PFSK-1 (cell line): ENCODE measurements at regions not wholly inside any gene's neighbourhood (a gene's known extent, or its start where the extent isn't known, plus 50 kb on each side); places are given as distances from the start of the nearest gene placed in this dataset.

Source experiments
- FOXP2 ChIP-seq: optimal IDR thresholded peaks from 2 replicates; pipeline ENCODE3; 2011; ENCODE audit warnings: borderline replicate concordance, control low read depth, inconsistent platforms; ENCODE audit not compliant: insufficient read depth; ENCODE audit errors: extremely low read length, extremely low read depth
- POLR2AphosphoS5 ChIP-seq: IDR thresholded peaks from 2 replicates; pipeline ENCODE4 v1.6.1; 2012; ENCODE audit warnings: low read depth, mild to moderate bottlenecking, control low read depth, low read length, moderate library complexity
- REST ChIP-seq, 2 experiments: IDR thresholded peaks; 2 replicates each; pipeline versions ENCODE4 v1.6.1 to v1.8.0; 2011 to 2012; ENCODE audit warnings: low read depth in 2 of 2, low read length in 2 of 2, control low read depth in 1 of 2, inconsistent platforms in 1 of 2, mild to moderate bottlenecking in 1 of 2, moderate library complexity in 1 of 2; ENCODE audit not compliant: insufficient read depth in 1 of 2
- SIN3A ChIP-seq: IDR thresholded peaks from 2 replicates; pipeline ENCODE4 v1.6.1; 2012; ENCODE audit warnings: mild to moderate bottlenecking, low read length, moderate library complexity, borderline replicate concordance; ENCODE audit not compliant: insufficient read depth
- TAF1 ChIP-seq: IDR thresholded peaks from 2 replicates; pipeline ENCODE4 v1.6.1; 2012; ENCODE audit warnings: low read length, control low read depth, borderline replicate concordance; ENCODE audit not compliant: insufficient read depth

GRCh38 chr22:49107961-49108530, 719.6 kb downstream of the BRD1 start:
- TF ChIP-seq SIN3A (no peak), REST (IDR thresholded peaks at IDR 0.05; ENCODE audit: insufficient read depth in 1 of 2, low read depth in 2 of 2, low read length in 2 of 2) (no peak), POLR2AphosphoS5 (no peak), TAF1 (no peak), FOXP2 (no peak)

- TF ChIP-seq TAF1 (no peak), POLR2AphosphoS5 (no peak), REST (IDR thresholded peaks at IDR 0.05; ENCODE audit: insufficient read depth in 1 of 2, low read depth in 2 of 2, low read length in 2 of 2) (no peak), SIN3A (no peak), FOXP2 (no peak)
Measured at GRCh38 chr22:49107561-49107960, 720.1 kb downstream of the BRD1 start.

GRCh38 chr22:49106842-49107152, 720.9 kb downstream of the BRD1 start:
- no peak for TF ChIP-seq REST (IDR thresholded peaks at IDR 0.05; ENCODE audit: insufficient read depth in 1 of 2, low read depth in 2 of 2, low read length in 2 of 2)
- TF ChIP-seq TAF1: no peak
- no peak for TF ChIP-seq POLR2AphosphoS5
- TF ChIP-seq FOXP2: no peak
- TF ChIP-seq SIN3A: no peak

DNA sequence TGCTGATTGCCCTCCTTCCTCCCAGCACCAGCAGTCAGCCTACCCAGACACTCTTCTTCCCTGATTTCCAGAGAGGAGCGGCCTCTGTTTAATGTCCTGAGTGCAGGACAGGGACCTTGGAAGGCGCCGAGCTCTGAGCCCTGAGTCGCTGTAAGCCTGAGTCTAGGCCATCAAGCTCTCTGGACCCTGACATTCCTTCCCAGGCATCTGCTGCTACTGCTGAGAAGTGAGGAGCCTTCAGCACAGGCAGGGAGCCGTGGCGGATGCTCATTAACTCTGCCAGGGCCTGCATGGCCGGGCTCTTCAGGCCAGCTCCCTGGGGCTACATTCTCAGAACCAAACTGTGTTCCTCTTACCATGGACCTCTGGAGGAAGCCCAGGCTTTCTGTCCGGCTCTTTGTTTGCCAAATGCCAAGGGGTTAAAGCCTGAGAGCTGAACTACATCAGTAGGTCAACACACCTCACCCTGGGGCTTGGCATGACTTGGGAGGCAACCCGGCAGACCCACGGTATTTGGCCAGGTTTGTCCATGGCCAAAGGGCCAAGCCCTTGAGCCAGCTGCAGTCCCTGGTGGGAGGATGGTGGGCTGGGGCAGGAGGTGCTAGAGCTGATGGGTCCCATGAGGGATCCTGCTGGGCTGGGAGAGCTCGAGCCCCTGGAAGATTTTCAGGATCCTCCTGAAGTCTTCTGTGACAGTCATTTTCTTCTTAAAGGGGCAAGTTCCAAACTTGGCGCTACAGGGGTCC, 721.4 kb downstream of the BRD1 start:
- TF ChIP-seq POLR2AphosphoS5 (no peak), REST (IDR thresholded peaks at IDR 0.05; ENCODE audit: insufficient read depth in 1 of 2, low read depth in 2 of 2, low read length in 2 of 2) (no peak), FOXP2 (no peak), SIN3A (no peak), TAF1 (no peak)

DNA sequence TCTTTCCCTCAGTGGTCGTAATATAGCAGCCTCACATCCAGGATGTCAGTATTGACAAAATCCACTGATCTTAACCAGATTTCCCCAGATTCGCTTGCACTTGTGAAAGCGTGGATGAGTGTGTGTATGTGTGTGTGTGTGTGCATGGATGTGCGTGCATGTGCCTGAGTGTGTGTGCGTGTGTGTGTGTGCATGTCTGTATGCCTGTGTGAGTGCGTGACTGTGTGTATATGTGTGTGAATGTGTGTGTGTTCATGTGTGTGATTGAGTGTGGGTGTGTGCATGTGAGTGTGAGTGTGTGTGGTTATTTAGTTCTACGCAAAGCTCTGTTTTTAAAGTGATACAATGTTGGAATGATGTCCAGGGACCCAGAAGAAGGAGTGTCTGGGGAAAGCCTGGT, 723.2 kb downstream of the BRD1 start:
- TF ChIP-seq FOXP2 (no peak), REST (IDR thresholded peaks at IDR 0.05; ENCODE audit: insufficient read depth in 1 of 2, low read depth in 2 of 2, low read length in 2 of 2) (no peak), TAF1 (no peak), POLR2AphosphoS5 (no peak), SIN3A (no peak)
